Panc1 (cell line): ENCODE measurements at regions not wholly inside any gene's neighbourhood (a gene's known extent, or its start where the extent isn't known, plus 50 kb on each side); places are given as distances from the start of the nearest gene placed in this dataset.

Experiments used
- POLR2AphosphoS5 ChIP-seq: IDR thresholded peaks from 2 replicates; pipeline ENCODE4 v1.6.1; 2012; ENCODE audit warnings: mild to moderate bottlenecking, low read depth, low read length, moderate library complexity
- TF ChIP-seq, protein P1 (sequence below): fragments of 450-650 bp; IDR thresholded peaks from 2 replicates; pipeline ENCODE4 v1.5.1; 2017; ENCODE audit warnings: mild to moderate bottlenecking

GRCh38 chr5:50301756-50302155, 139.3 kb downstream of the EMB start:
- TF ChIP-seq, protein P1, sequence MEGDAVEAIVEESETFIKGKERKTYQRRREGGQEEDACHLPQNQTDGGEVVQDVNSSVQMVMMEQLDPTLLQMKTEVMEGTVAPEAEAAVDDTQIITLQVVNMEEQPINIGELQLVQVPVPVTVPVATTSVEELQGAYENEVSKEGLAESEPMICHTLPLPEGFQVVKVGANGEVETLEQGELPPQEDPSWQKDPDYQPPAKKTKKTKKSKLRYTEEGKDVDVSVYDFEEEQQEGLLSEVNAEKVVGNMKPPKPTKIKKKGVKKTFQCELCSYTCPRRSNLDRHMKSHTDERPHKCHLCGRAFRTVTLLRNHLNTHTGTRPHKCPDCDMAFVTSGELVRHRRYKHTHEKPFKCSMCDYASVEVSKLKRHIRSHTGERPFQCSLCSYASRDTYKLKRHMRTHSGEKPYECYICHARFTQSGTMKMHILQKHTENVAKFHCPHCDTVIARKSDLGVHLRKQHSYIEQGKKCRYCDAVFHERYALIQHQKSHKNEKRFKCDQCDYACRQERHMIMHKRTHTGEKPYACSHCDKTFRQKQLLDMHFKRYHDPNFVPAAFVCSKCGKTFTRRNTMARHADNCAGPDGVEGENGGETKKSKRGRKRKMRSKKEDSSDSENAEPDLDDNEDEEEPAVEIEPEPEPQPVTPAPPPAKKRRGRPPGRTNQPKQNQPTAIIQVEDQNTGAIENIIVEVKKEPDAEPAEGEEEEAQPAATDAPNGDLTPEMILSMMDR = no peak
- no peak for TF ChIP-seq POLR2AphosphoS5
